Renal cortical epithelial cell (primary cell): ENCODE measurements at regions not wholly inside any gene's neighbourhood (a gene's known extent, or its start where the extent isn't known, plus 50 kb on each side); places are given as distances from the start of the nearest gene placed in this dataset.

Experiments used
- DNase-seq: peaks from one replicate; pipeline ENCODE4 v3.0.0-alpha.2; 2011; ENCODE audit warnings: low read depth

- DNase-seq: no peak
Observed at GRCh38 chr22:48091060-48091650, 1328.7 kb downstream of the TBC1D22A start.

GRCh38 chr22:48090332-48090672 is 1327.9 kb downstream of the TBC1D22A start:
- DNase-seq: no peak

- DNase-seq: no peak
Observed at GRCh38 chr22:48089601-48090331, 1327.3 kb downstream of the TBC1D22A start.

- no peak for DNase-seq
Observed at GRCh38 chr22:48088926-48089536, 1326.6 kb downstream of the TBC1D22A start.

- DNase-seq: no peak
Observed at GRCh38 chr22:48088251-48088650, 1325.8 kb downstream of the TBC1D22A start.

- DNase-seq: no peak
Observed at GRCh38 chr22:48085901-48086645, 1323.6 kb downstream of the TBC1D22A start.

- DNase-seq: no peak
Observed at GRCh38 chr22:48084729-48085050, 1322.2 kb downstream of the TBC1D22A start.

GRCh38 chr22:48084041-48084728 is 1321.7 kb downstream of the TBC1D22A start:
- DNase-seq: no peak

GRCh38 chr22:48083502-48083901 is 1321.1 kb downstream of the TBC1D22A start:
- DNase-seq: no peak

GRCh38 chr22:48082284-48082683 is 1319.8 kb downstream of the TBC1D22A start:
- no peak for DNase-seq

GRCh38 chr22:48081281-48081680 is 1318.8 kb downstream of the TBC1D22A start:
- DNase-seq: no peak

- no peak for DNase-seq
Observed at GRCh38 chr22:48080316-48081165, 1318.1 kb downstream of the TBC1D22A start.

GRCh38 chr22:48079505-48080290 is 1317.2 kb downstream of the TBC1D22A start:
- DNase-seq: no peak

GRCh38 chr22:48078825-48079224 is 1316.4 kb downstream of the TBC1D22A start:
- DNase-seq: no peak

GRCh38 chr22:48077699-48078098 is 1315.2 kb downstream of the TBC1D22A start:
- DNase-seq: no peak

GRCh38 chr22:48076008-48076407 is 1313.6 kb downstream of the TBC1D22A start:
- DNase-seq: no peak

GRCh38 chr22:48075604-48076003 is 1313.2 kb downstream of the TBC1D22A start:
- no peak for DNase-seq

- DNase-seq: no peak
Observed at GRCh38 chr22:48072777-48073176, 1310.3 kb downstream of the TBC1D22A start.

GRCh38 chr22:48071828-48072227 is 1309.4 kb downstream of the TBC1D22A start:
- DNase-seq: no peak

GRCh38 chr22:48071305-48071704 is 1308.9 kb downstream of the TBC1D22A start:
- no peak for DNase-seq
